Naive B cell (primary cell): ENCODE measurements at regions not wholly inside any gene's neighbourhood (a gene's known extent, or its start where the extent isn't known, plus 50 kb on each side); places are given as distances from the start of the nearest gene placed in this dataset.

ENCODE experiments used
- ATAC-seq, 2 donors: fragments of 150-1000 bp; cut with Tn5 transposase; 2 replicates each; pipeline ENCODE4 v1.10.0; 2021; ENCODE audit warnings: low read depth in 2 of 2, mild to moderate bottlenecking in 2 of 2, moderate library complexity in 2 of 2
- DNase-seq: peaks from one replicate; pipeline ENCODE4 v3.0.0; 2022
- H3K27ac Mint-ChIP-seq, 6 donors: one replicate each; pipeline ENCODE4 v1.8.0; 2020 to 2022; ENCODE audit warnings: mild to moderate bottlenecking in 6 of 6, mixed read lengths in 6 of 6, moderate library complexity in 5 of 6, inconsistent platforms in 2 of 6
- H3K27me3 Mint-ChIP-seq, 3 donors: one replicate each; pipeline ENCODE4 v1.8.0; 2021 to 2022; ENCODE audit warnings: mixed read lengths in 3 of 3, mild to moderate bottlenecking in 1 of 3
- H3K36me3 Mint-ChIP-seq, 2 donors: one replicate each; pipeline ENCODE4 v1.8.0; 2020 to 2022; ENCODE audit warnings: mixed read lengths in 2 of 2, inconsistent platforms in 1 of 2, mild to moderate bottlenecking in 1 of 2
- H3K4me1 Mint-ChIP-seq, 3 donors: one replicate each; pipeline ENCODE4 v1.8.0; 2020 to 2022; ENCODE audit warnings: mixed read lengths in 3 of 3, inconsistent platforms in 1 of 3, mild to moderate bottlenecking in 1 of 3, moderate library complexity in 1 of 3
- H3K4me3 Mint-ChIP-seq, 8 donors: one replicate each; pipeline ENCODE4 v1.8.0; 2020 to 2022; ENCODE audit warnings: mild to moderate bottlenecking in 8 of 8, mixed read lengths in 8 of 8, moderate library complexity in 8 of 8, inconsistent platforms in 2 of 8
- H3K9me3 Mint-ChIP-seq, 7 donors: one replicate each; pipeline ENCODE4 v1.8.0; 2020 to 2022; ENCODE audit warnings: mixed read lengths in 7 of 7, mild to moderate bottlenecking in 5 of 7, inconsistent platforms in 2 of 7, moderate library complexity in 1 of 7

DNA sequence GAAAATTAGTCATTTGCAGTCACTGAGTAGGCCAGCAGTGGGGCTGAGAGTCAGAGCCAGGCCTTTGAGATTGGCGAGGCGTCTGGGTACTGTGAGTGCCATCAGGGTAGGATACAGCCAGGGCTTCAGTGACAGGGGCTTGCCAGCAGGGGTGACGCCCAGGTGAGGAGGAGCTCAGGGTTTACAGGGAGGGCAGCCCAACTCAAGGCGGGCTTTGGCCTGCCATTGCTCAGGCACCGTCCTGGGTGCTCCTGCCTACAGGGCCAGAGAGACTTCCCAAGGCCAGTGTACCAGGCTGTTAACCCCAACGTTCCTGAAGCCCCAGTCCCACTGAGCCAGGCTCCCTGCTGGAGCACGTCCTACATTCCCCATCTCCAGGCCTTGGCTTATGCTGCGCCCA is 152.0 kb downstream of the FBLN2 start:
- no peak for DNase-seq
- peaks cover 2 to 38% (median 20%) of the 10 kb centered on the region in 7 donors for H3K9me3 Mint-ChIP-seq
- H3K36me3 Mint-ChIP-seq: peaks cover 0 to 19% of the 10 kb centered on the region in 2 donors
- no peak overlapping the region for H3K4me3 Mint-ChIP-seq
- H3K27ac Mint-ChIP-seq: peak overlapping the region in 1 of 6 donors; percentile 59
- no peak for ATAC-seq
- peaks cover 31 to 63% (median 61%) of the 10 kb centered on the region in 3 donors for H3K27me3 Mint-ChIP-seq
- H3K4me1 Mint-ChIP-seq: peaks cover 0 to 2% (median 0%) of the 10 kb centered on the region in 3 donors

DNA sequence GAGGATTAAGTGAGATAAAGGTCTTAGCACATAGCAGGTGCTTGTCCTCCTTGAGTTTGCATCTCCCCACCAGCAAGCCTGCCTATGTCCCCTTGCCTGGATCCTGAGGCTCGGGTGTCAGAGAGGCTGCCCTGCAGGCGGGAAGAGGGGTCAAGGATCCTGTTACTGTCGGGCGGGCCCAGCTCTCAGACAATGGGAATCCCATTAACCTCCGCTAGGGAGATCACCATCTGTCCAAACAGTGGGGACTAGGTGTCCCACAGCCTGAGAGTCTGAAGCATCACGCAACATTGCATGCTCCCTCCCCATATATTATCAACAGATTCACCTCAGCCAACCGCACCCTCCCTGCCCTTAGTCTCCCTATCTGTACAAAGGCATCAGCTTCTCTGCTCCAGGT is 151.4 kb downstream of the FBLN2 start:
- DNase-seq (no peak), ATAC-seq (no peak)
- H3K4me1 Mint-ChIP-seq: peaks cover 0 to 2% (median 0%) of the 10 kb centered on the region in 3 donors
- H3K27me3 Mint-ChIP-seq: peaks cover 31 to 58% (median 55%) of the 10 kb centered on the region in 3 donors
- peaks cover 0 to 13% of the 10 kb centered on the region in 2 donors for H3K36me3 Mint-ChIP-seq
- H3K27ac Mint-ChIP-seq: peak overlapping the region in 1 of 6 donors; percentile 59
- H3K4me3 Mint-ChIP-seq: no peak overlapping the region
- H3K9me3 Mint-ChIP-seq: peaks cover 2 to 33% (median 14%) of the 10 kb centered on the region in 7 donors

DNA sequence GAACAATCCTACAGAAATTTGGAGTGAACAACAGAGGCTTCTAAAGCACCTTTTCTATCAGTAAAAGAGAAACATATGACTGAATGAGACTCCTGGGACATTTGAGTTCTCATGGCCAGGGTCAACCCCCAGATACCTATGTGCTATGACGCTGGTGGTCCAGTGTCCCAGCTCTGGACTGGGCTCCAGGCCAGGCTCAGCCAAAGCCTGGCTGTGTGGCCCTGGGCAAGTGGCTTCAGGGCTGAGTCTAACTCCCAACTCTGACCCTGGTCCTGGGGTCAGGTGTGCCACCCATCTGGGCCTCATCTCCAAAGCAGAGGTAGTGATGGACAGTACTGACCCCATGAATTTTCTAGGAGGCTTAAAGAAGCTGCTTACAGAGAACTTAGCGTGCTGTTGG is 147.8 kb downstream of the FBLN2 start:
- ATAC-seq: no peak

DNA sequence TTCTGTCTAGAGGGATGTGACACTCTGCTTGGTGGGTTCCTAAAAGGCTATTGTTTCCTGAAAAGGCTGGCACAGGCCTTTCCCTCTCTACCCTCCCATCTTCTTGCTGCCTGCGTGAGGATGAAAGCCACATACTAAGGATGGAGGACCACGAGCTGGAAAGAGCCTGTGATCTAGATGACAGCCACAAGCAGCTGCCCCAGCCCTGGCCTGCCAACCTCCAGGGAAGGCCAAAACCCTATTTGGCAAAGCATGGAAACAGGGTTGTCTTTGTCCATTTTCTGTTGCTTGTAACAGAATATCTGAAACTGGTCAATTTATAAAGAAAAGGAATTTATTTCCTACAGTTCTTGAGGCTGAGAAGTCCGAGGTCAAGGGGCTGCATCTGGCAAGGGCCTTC is 144.5 kb downstream of the FBLN2 start:
- H3K27me3 Mint-ChIP-seq: peaks cover 20 to 39% (median 29%) of the 10 kb centered on the region in 3 donors
- H3K4me3 Mint-ChIP-seq: no peak overlapping the region
- ATAC-seq (no peak), DNase-seq (no peak)
- H3K4me1 Mint-ChIP-seq: no peaks in the 10 kb centered on the region
- no peak overlapping the region for H3K27ac Mint-ChIP-seq
- peaks cover 0 to 12% (median 7%) of the 10 kb centered on the region in 7 donors for H3K9me3 Mint-ChIP-seq
- peaks cover 0 to 13% of the 10 kb centered on the region in 2 donors for H3K36me3 Mint-ChIP-seq

More for the DNA sequence above, 147.8 kb downstream of the FBLN2 start:
- peaks cover 0 to 13% of the 10 kb centered on the region in 2 donors for H3K36me3 Mint-ChIP-seq
- DNase-seq: no peak
- peaks cover 31 to 42% (median 35%) of the 10 kb centered on the region in 3 donors for H3K27me3 Mint-ChIP-seq
- H3K4me3 Mint-ChIP-seq: no peak overlapping the region
- no peaks in the 10 kb centered on the region for H3K4me1 Mint-ChIP-seq
- peaks cover 0 to 12% (median 7%) of the 10 kb centered on the region in 7 donors for H3K9me3 Mint-ChIP-seq
- H3K27ac Mint-ChIP-seq: no peak overlapping the region

- Mint-ChIP-seq H3K4me3 (no peak overlapping the region), H3K36me3 (peaks cover 0 to 13% of the 10 kb centered on the region in 2 donors), H3K4me1 (no peaks in the 10 kb centered on the region), H3K9me3 (peaks cover 0 to 12% (median 7%) of the 10 kb centered on the region in 7 donors), H3K27ac (no peak overlapping the region), H3K27me3 (peaks cover 19 to 32% (median 19%) of the 10 kb centered on the region in 3 donors)
- ATAC-seq (no peak), DNase-seq (no peak)
These were observed 141.7 kb downstream of the FBLN2 start for GRCh38 chr3:13690636-13691035.

- ATAC-seq: no peak
- peaks cover 0 to 12% (median 7%) of the 10 kb centered on the region in 7 donors for H3K9me3 Mint-ChIP-seq
- H3K27ac Mint-ChIP-seq: no peak overlapping the region
- H3K27me3 Mint-ChIP-seq: peaks cover 12 to 35% (median 19%) of the 10 kb centered on the region in 3 donors
- H3K4me1 Mint-ChIP-seq: no peaks in the 10 kb centered on the region
- H3K36me3 Mint-ChIP-seq: peaks cover 0 to 13% of the 10 kb centered on the region in 2 donors
- H3K4me3 Mint-ChIP-seq: no peak overlapping the region
- no peak for DNase-seq
These were observed 140.7 kb downstream of the FBLN2 start for GRCh38 chr3:13689373-13690260.

DNA sequence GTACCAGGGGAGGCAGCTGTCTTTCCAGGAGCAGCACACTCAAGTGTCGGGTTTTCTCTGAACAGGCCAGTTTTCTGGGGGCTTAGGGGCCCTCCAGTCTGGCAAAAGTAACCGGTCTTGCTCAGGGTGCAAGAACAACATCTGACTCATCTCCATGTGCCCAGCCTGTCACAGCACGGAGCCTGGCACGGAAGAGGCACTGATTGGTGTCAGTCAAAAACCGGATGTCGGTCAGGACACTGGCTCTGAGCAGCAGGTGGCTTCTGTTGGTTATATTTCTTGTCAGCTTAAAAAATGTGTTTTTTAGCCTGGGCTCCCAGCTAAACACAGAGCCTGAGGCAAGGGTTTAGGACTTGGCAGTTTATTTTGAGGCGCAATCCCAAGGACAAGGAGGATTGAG is 139.9 kb downstream of the FBLN2 start:
- Mint-ChIP-seq H3K27ac (no peak overlapping the region), H3K9me3 (peaks cover 0 to 12% (median 7%) of the 10 kb centered on the region in 7 donors), H3K4me3 (no peak overlapping the region), H3K36me3 (peaks cover 0 to 13% of the 10 kb centered on the region in 2 donors), H3K27me3 (peaks cover 8 to 28% (median 19%) of the 10 kb centered on the region in 3 donors), H3K4me1 (no peaks in the 10 kb centered on the region)
- DNase-seq: no peak
- ATAC-seq: no peak

GRCh38 chr3:13688034-13688433 is 139.1 kb downstream of the FBLN2 start:
- peaks cover 0 to 13% (median 6%) of the 10 kb centered on the region in 7 donors for H3K9me3 Mint-ChIP-seq
- H3K4me3 Mint-ChIP-seq: no peak overlapping the region
- peaks cover 0 to 14% of the 10 kb centered on the region in 2 donors for H3K36me3 Mint-ChIP-seq
- no peak for DNase-seq
- ATAC-seq: no peak
- H3K27ac Mint-ChIP-seq: peak overlapping the region in 1 of 6 donors; percentile 16
- peaks cover 7 to 33% (median 24%) of the 10 kb centered on the region in 3 donors for H3K27me3 Mint-ChIP-seq
- peaks cover 0 to 3% (median 0%) of the 10 kb centered on the region in 3 donors for H3K4me1 Mint-ChIP-seq
